Transverse colon (tissue), 4 donors: ENCODE measurements at regions not wholly inside any gene's neighbourhood (a gene's known extent, or its start where the extent isn't known, plus 50 kb on each side); places are given as distances from the start of the nearest gene placed in this dataset.

Experiments used
- DNase-seq: peaks from one replicate; pipeline ENCODE4 v3.0.0-alpha.2; 2019
- H3K27ac ChIP-seq, 4 donors: fragments of 200-600 bp; sonication (generic); 2 replicates each; pipeline ENCODE4 v1.5.1; 2016 to 2018; ENCODE audit warnings: inconsistent platforms in 4 of 4
- H3K27me3 ChIP-seq: fragments of 200-600 bp; sonication (generic); 2 replicates; pipeline ENCODE4 v1.5.1; 2017; ENCODE audit warnings: inconsistent platforms
- H3K36me3 ChIP-seq, 4 donors: fragments of 200-600 bp; sonication (generic); 2 replicates each; pipeline ENCODE4 v1.5.1; 2017 to 2019; ENCODE audit warnings: inconsistent platforms in 4 of 4
- H3K4me1 ChIP-seq, 4 donors: fragments of 200-600 bp; sonication (generic); 2 replicates each; pipeline ENCODE4 v1.5.1; 2017 to 2020; ENCODE audit warnings: inconsistent platforms in 4 of 4
- H3K4me3 ChIP-seq, 4 donors: fragments of 200-600 bp; sonication (generic); 1 replicate in 1 of 4; 2 replicates in 3 of 4; pipeline versions ENCODE4 v1.5.1 to v1.6.1; 2017 to 2019; ENCODE audit warnings: inconsistent platforms in 4 of 4
- H3K9me3 ChIP-seq, 2 donors: fragments of 200-600 bp; sonication (generic); 2 replicates each; pipeline ENCODE4 v1.5.1; 2017 to 2019; ENCODE audit warnings: inconsistent platforms in 2 of 2
- CTCF ChIP-seq, 5 experiments: fragments of 200-600 bp in 3 of 5; fragments of 450-650 bp in 2 of 5; sonication (generic) in 3 of 5; IDR thresholded peaks; 1 replicate in 2 of 5; 2 replicates in 3 of 5; pipeline ENCODE4 v1.5.1; 2016 to 2017; ENCODE audit warnings: antibody characterized with exemption in 5 of 5, inconsistent platforms in 3 of 5, mild to moderate bottlenecking in 2 of 5, moderate library complexity in 1 of 5
- EP300 ChIP-seq: sonication (generic); formaldehyde crosslinking; IDR thresholded peaks from one replicate; pipeline ENCODE4 v1.6.1; 2017; ENCODE audit warnings: antibody characterized with exemption, low read depth
- POLR2A ChIP-seq: fragments of 450-650 bp; IDR thresholded peaks from one replicate; pipeline ENCODE4 v1.6.1; 2016; ENCODE audit warnings: antibody characterized with exemption, mild to moderate bottlenecking, moderate library complexity
- POLR2AphosphoS5 ChIP-seq, 3 donors: sonication (generic); formaldehyde crosslinking; IDR thresholded peaks; one replicate each; pipeline ENCODE4 v1.6.1; 2016; ENCODE audit warnings: antibody characterized with exemption in 3 of 3
- WGBS, 2 donors: methylation state at CpG; one replicate each; pipeline ENCODE4 v1.1.5; 2018; ENCODE audit warnings: low coverage in 1 of 2; 5-methylcytosine and 5-hydroxymethylcytosine counted together
- in situ Hi-C, 4 donors: fragments of 200-750 bp; cut with MboI; loops; one replicate each; pipeline versions ENCODE4 v1.15.0 to v1.15.1; 2017; ENCODE audit warnings: low sequenced_read_pairs in 3 of 4, low pct_ligation_motif_present in 1 of 4, low pct_unique_long_range_greater_than_20kb in 1 of 4
- intact Hi-C: fragments of 100-400 bp; cut with DNase I; formaldehyde crosslinking; loops from one replicate; pipeline ENCODE4 v1.15.1; 2023; ENCODE audit warnings: low total_unique reads

GRCh38 chr1:87203904-87204303 lies 124.8 kb upstream of the LMO4 start:
- H3K27me3 ChIP-seq = no peaks in the 10 kb centered on the region
- no peak overlapping the region for H3K4me3 ChIP-seq
- H3K4me1 ChIP-seq = no peaks in the 10 kb centered on the region
- H3K27ac ChIP-seq = no peak overlapping the region
- H3K9me3 ChIP-seq = no peaks in the 10 kb centered on the region
- H3K36me3 ChIP-seq = no peaks in the 10 kb centered on the region
- no peak for DNase-seq
- in situ Hi-C loops = no loop called here
- intact Hi-C loops = no loop called here
- 59% methylated on average over 5 of the region's 5 CpGs; no CpG with 5 or more reads in 1 of the 2 donors for WGBS, 2 donors
- TF ChIP-seq POLR2A = no peak
- no peak for TF ChIP-seq POLR2AphosphoS5 (IDR thresholded peaks at IDR 0.05)
- TF ChIP-seq CTCF (IDR thresholded peaks at IDR 0.05) = no peak
- TF ChIP-seq EP300 = no peak

- no peaks in the 10 kb centered on the region for H3K27me3 ChIP-seq
- 67 to 78% methylated on average over 3 of the region's 3 CpGs for WGBS, 2 donors
- no peaks in the 10 kb centered on the region for H3K36me3 ChIP-seq
- H3K4me3 ChIP-seq = no peak overlapping the region
- no peaks in the 10 kb centered on the region for H3K4me1 ChIP-seq
- no peaks in the 10 kb centered on the region for H3K9me3 ChIP-seq
- TF ChIP-seq CTCF (IDR thresholded peaks at IDR 0.05) = no peak
- TF ChIP-seq POLR2AphosphoS5 (IDR thresholded peaks at IDR 0.05) = no peak
- TF ChIP-seq EP300 = no peak
- TF ChIP-seq POLR2A = no peak
- in situ Hi-C loops (no loop called here), intact Hi-C loops (no loop called here)
- DNase-seq = no peak
- no peak overlapping the region for H3K27ac ChIP-seq
Observed at GRCh38 chr1:87204441-87204840, 124.2 kb upstream of the LMO4 start.

GRCh38 chr1:87204921-87205320 lies 123.8 kb upstream of the LMO4 start:
- Histone ChIP-seq H3K27ac (no peak overlapping the region), H3K4me3 (no peak overlapping the region), H3K27me3 (no peaks in the 10 kb centered on the region), H3K4me1 (no peaks in the 10 kb centered on the region), H3K9me3 (no peaks in the 10 kb centered on the region), H3K36me3 (no peaks in the 10 kb centered on the region)
- in situ Hi-C loops (no loop called here), intact Hi-C loops (no loop called here)
- no peak for DNase-seq
- TF ChIP-seq EP300 = no peak
- TF ChIP-seq POLR2AphosphoS5 (IDR thresholded peaks at IDR 0.05) = no peak
- no peak for TF ChIP-seq CTCF (IDR thresholded peaks at IDR 0.05)
- TF ChIP-seq POLR2A = no peak
- 60 to 62% methylated on average over 8 of the region's 8 CpGs for WGBS, 2 donors

- TF ChIP-seq POLR2AphosphoS5 (IDR thresholded peaks at IDR 0.05) (no peak), CTCF (IDR thresholded peaks at IDR 0.05) (no peak), EP300 (no peak), POLR2A (no peak)
- Histone ChIP-seq H3K4me1 (no peaks in the 10 kb centered on the region), H3K9me3 (no peaks in the 10 kb centered on the region), H3K27ac (no peak overlapping the region), H3K36me3 (no peaks in the 10 kb centered on the region), H3K4me3 (no peak overlapping the region), H3K27me3 (no peaks in the 10 kb centered on the region)
- DNase-seq = no peak
- 81 to 87% methylated on average over 7 to 9 of the region's 9 CpGs for WGBS, 2 donors
- intact Hi-C loops = no loop called here
- in situ Hi-C loops = no loop called here
Observed at GRCh38 chr1:87206044-87206831, 122.4 kb upstream of the LMO4 start.
